Prostate gland (tissue), 2 donors: ENCODE measurements at regions not wholly inside any gene's neighbourhood (a gene's known extent, or its start where the extent isn't known, plus 50 kb on each side); places are given as distances from the start of the nearest gene placed in this dataset.
"Not testable (repeated sequence)": the region's sequence is repeated elsewhere in the genome, so short reads cannot be mapped to it uniquely, and the experiment has no call there.

Experiments used
- DNase-seq: peaks from one replicate; pipeline ENCODE4 v3.0.0-alpha.2; 2019; ENCODE audit warnings: low spot score
- H3K27ac ChIP-seq, 2 donors: fragments of 200-600 bp; sonication (generic); 2 replicates each; pipeline ENCODE4 v1.5.1; 2017 to 2019
- H3K27me3 ChIP-seq: fragments of 200-600 bp; sonication (generic); replicated peaks from 2 replicates; pipeline ENCODE4 v1.5.1; 2019; ENCODE audit not compliant: insufficient read depth
- H3K36me3 ChIP-seq, 2 donors: fragments of 200-600 bp; sonication (generic); 1 replicate in 1 of 2; 2 replicates in 1 of 2; pipeline versions ENCODE4 v1.5.1 to v1.8.1; 2017 to 2019
- H3K4me1 ChIP-seq: fragments of 200-600 bp; sonication (generic); replicated peaks from 2 replicates; pipeline ENCODE4 v1.5.1; 2019
- H3K4me3 ChIP-seq, 2 donors: fragments of 200-600 bp; sonication (generic); 2 replicates each; pipeline ENCODE4 v1.5.1; 2017 to 2019
- H3K9me3 ChIP-seq: fragments of 200-600 bp; sonication (generic); 2 replicates; pipeline ENCODE4 v1.5.1; 2017
- POLR2A ChIP-seq: fragments of 450-650 bp; IDR thresholded peaks from one replicate; pipeline ENCODE4 v1.6.1; 2016; ENCODE audit warnings: antibody characterized with exemption, mild to moderate bottlenecking
- POLR2AphosphoS5 ChIP-seq: sonication (generic); formaldehyde crosslinking; IDR thresholded peaks from one replicate; pipeline ENCODE4 v1.6.1; 2017; ENCODE audit warnings: antibody characterized with exemption
- WGBS: methylation state at CpG from one replicate; pipeline ENCODE4 v1.1.5; 2018; 5-methylcytosine and 5-hydroxymethylcytosine counted together
- intact Hi-C: fragments of 100-400 bp; cut with DNase I; formaldehyde crosslinking; loops from one replicate; pipeline ENCODE4 v1.14.2; 2022
- TF ChIP-seq, protein P1 (sequence below), 4 experiments: fragments of 200-600 bp in 2 of 4; fragments of 450-650 bp in 2 of 4; sonication (generic) in 2 of 4; IDR thresholded peaks; 1 replicate in 3 of 4; 2 replicates in 1 of 4; pipeline ENCODE4 v1.5.1; 2016 to 2019; ENCODE audit warnings: antibody characterized with exemption in 4 of 4, mild to moderate bottlenecking in 2 of 4, moderate library complexity in 2 of 4

DNA sequence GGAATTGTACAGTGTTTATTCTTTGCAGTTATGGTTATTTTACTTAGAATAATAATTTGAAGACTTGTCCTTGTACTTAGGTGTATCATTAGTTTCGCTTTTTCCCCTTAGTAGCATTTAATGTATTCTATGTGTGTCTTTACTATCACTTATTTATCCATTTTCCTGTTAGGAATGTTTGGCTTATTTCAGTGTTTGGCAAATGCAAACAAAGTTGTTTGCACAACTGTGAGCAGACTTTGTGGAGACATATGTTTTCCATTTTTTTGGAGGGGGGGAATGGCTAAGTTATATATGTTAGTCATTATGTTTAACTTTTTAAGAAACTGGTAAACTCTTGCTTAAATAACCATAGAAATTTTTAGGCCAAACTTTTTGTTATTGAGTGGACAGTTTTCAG, 447.7 kb downstream of the SOX11 start:
- 70% methylated on average over 1 of the region's 1 CpG for WGBS
- DNase-seq: no peak
- Histone ChIP-seq H3K27me3 (no peaks in the 10 kb centered on the region), H3K4me1 (no peaks in the 10 kb centered on the region), H3K4me3 (no peak overlapping the region), H3K36me3 (no peaks in the 10 kb centered on the region), H3K27ac (no peak overlapping the region), H3K9me3 (no peaks in the 10 kb centered on the region)
- intact Hi-C loops: no loop called here
- TF ChIP-seq POLR2AphosphoS5 (no peak), POLR2A (no peak)
- TF ChIP-seq, protein P1, sequence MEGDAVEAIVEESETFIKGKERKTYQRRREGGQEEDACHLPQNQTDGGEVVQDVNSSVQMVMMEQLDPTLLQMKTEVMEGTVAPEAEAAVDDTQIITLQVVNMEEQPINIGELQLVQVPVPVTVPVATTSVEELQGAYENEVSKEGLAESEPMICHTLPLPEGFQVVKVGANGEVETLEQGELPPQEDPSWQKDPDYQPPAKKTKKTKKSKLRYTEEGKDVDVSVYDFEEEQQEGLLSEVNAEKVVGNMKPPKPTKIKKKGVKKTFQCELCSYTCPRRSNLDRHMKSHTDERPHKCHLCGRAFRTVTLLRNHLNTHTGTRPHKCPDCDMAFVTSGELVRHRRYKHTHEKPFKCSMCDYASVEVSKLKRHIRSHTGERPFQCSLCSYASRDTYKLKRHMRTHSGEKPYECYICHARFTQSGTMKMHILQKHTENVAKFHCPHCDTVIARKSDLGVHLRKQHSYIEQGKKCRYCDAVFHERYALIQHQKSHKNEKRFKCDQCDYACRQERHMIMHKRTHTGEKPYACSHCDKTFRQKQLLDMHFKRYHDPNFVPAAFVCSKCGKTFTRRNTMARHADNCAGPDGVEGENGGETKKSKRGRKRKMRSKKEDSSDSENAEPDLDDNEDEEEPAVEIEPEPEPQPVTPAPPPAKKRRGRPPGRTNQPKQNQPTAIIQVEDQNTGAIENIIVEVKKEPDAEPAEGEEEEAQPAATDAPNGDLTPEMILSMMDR (IDR thresholded peaks at IDR 0.05): no peak

DNA sequence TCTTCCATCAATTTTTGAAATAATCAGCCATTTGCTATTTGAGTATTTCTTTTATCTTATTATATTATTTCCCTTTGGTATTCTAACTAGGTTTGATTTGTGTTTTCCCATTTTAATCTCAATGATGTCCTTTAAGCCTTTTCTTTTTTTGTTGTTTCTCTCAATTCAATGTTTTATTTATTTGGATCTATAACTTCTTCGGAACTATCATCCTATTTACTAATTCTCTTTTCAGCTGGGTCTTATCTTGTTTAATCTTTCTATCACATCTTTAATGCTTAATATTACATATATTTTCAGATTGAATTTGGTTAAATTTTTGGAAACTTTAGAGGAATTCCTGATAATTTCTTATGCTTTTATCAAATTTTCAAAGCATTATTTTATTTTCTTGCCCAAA, 448.3 kb downstream of the SOX11 start:
- Histone ChIP-seq H3K9me3 (no peaks in the 10 kb centered on the region), H3K4me3 (no peak overlapping the region), H3K27me3 (no peaks in the 10 kb centered on the region), H3K36me3 (no peaks in the 10 kb centered on the region), H3K27ac (no peak overlapping the region), H3K4me1 (no peaks in the 10 kb centered on the region)
- no peak for DNase-seq
- intact Hi-C loops: no loop called here
- WGBS: 95% methylated on average over 1 of the region's 1 CpG
- TF ChIP-seq POLR2AphosphoS5 (no peak), POLR2A (no peak)
- TF ChIP-seq, protein P1 (IDR thresholded peaks at IDR 0.05): no peak

DNA sequence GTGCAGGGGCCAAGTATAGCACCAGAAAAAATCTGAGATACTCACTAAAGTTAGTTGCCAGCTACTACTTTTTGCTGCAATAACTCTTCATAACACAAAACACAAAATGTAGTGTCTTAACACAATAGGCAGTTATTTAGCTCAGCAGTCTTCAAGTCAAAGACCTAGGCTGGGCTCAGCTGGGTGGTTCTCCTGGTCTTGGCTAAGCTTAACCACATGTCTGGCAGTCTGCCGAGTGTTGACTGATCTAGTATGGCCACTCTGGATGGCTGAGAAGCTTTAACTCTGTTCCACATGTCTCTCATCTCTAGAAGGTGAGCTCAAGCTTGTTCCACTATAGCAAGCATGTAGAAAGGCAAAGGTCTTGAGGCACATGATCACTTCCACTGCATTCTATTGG, 451.6 kb downstream of the SOX11 start:
- WGBS: 95% methylated on average over 1 of the region's 1 CpG
- H3K27ac ChIP-seq: no peak overlapping the region
- TF ChIP-seq POLR2AphosphoS5 (no peak), POLR2A (no peak)
- TF ChIP-seq, protein P1 (IDR thresholded peaks at IDR 0.05): no peak

DNA sequence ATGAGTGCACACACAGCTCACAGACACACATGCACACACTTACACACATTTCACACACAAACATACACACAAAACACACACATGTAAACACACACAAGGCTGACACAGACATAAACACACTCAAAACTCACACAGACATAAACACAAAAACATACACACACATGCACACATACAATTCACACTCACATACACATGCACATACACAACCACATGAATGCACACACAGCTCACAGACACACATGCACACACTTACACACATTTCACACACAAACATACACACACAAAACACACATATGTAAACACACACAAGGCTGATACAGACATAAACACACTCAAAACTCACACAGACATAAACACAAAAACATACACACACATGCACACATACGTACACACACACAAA, 455.0 kb downstream of the SOX11 start:
- intact Hi-C loops, H3K9me3 ChIP-seq, H3K27ac ChIP-seq, H3K4me1 ChIP-seq, H3K4me3 ChIP-seq, H3K27me3 ChIP-seq, H3K36me3 ChIP-seq, DNase-seq: not testable (repeated sequence)
- WGBS: 89% methylated on average over 1 of the region's 1 CpG

More for the DNA sequence above, 451.6 kb downstream of the SOX11 start:
- no peak for DNase-seq
- H3K36me3 ChIP-seq: no peaks in the 10 kb centered on the region
- no peaks in the 10 kb centered on the region for H3K4me1 ChIP-seq
- H3K9me3 ChIP-seq: no peaks in the 10 kb centered on the region
- H3K27me3 ChIP-seq: no peaks in the 10 kb centered on the region
- intact Hi-C loops: no loop called here
- no peak overlapping the region for H3K4me3 ChIP-seq

DNA sequence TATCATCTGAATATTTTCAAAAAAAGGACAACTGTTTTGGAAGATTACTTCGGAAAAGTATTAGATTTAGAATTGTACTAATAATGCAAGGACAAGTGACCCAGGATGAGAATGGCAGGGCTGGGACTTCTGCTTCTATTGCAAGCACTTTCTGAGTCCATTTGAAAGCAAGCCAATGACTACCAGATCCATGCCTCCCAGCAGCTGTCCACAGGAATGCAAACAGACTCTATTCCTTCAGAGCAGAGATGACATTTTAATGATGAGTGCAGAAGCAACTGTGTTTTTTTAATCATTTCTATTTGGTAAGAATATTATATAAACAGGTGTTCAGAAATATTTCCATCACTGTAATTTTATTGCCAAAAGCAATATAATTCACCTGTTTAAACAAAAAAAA, 456.7 kb downstream of the SOX11 start:
- H3K4me1 ChIP-seq: no peaks in the 10 kb centered on the region
- intact Hi-C loops: no loop called here
- TF ChIP-seq POLR2A: no peak
- TF ChIP-seq POLR2AphosphoS5: no peak
- TF ChIP-seq, protein P1 (IDR thresholded peaks at IDR 0.05): no peak
- H3K4me3 ChIP-seq: no peak overlapping the region
- no peaks in the 10 kb centered on the region for H3K9me3 ChIP-seq
- no peaks in the 10 kb centered on the region for H3K27me3 ChIP-seq
- 85% methylated on average over 1 of the region's 1 CpG for WGBS
- DNase-seq: no peak
- no peak overlapping the region for H3K27ac ChIP-seq
- H3K36me3 ChIP-seq: no peaks in the 10 kb centered on the region
